ENCODE measurements at regions not wholly inside any gene's neighbourhood (a gene's known extent, or its start where the extent isn't known, plus 50 kb on each side); places are given as distances from the start of the nearest gene placed in this dataset.
"Not testable (repeated sequence)": the region's sequence is repeated elsewhere in the genome, so short reads cannot be mapped to it uniquely, and the experiment has no call there.

- no peak for DNase-seq (ENCODE audit: low read depth in 2 of 2)
Measured at GRCh38 chr3:104126463-104126862, 1240.2 kb upstream of the ALCAM start.

DNA sequence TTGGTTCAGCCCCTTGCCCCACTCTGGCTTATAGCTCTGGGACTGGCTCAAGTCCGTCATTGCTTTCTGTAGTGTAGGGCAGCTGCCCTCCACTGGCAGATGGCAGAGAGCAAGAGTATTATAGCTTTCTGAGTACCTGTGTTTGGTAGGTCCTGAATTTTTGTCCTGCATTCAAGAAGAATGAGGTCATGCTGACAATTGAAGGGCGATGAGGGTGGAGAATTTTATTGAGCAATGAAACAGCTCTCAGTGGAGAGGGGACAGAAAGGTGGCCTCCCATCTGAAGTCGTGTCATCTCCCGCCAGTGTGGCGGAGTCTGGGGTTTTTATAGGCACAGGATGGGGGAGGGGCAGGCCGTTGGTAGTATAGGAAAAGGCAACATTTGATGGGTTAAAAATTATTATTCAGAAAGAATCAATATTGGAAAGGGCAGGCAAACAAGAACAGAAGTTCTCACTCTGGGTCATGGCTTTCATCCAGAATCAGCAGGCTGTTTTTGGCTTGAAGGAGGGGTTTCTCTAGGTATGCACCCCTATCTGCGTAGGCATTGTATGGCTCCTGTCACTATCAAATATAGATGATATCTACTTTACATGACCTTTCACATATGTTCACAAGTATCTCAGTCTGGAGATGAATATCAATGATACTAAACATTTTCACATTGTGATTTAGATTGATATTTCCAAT lies 1239.7 kb upstream of the ALCAM start:
- no peak for DNase-seq (ENCODE audit: low read depth in 2 of 2)

GRCh38 chr3:104127830-104128229 lies 1238.9 kb upstream of the ALCAM start:
- DNase-seq (ENCODE audit: low read depth in 2 of 2): no peak

DNA sequence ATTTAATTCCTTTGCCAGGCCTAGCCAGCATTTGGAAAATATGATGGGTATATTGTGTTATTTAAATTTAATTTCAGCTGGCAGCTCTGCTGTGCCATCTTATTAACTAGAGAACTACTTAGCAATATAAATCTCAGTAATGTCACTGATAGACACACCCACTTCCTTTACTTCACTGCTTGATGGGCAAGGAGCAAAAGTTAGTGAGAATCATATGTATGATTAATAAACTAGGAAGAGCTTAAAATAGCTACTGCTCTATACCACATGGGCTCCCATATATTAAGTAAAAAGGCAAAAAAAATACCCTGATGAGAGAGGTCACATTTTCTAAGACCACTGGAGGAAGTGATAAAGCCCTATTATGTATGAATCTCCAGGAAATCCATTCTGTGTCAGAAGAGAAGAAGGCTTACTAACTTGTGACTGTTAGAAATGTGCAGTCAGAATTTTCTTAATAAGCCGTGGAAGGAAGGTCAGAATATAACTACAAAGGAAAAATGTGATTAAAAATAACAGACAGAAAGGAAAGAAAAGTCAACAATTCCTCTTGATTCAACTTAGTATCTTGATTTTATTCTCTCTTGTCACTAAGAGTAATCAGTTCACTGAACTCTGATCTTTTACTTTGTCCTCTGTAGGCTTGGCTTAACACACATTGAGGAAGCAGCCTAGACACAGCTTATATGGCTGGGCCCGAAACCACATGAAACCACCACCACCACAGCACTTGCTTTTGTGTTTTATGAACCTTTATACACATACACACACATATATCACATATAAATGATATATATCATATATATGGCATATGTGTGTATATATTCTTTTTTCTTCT lies 1233.9 kb upstream of the ALCAM start:
- no peak for DNase-seq (ENCODE audit: low read depth in 2 of 2)

DNA sequence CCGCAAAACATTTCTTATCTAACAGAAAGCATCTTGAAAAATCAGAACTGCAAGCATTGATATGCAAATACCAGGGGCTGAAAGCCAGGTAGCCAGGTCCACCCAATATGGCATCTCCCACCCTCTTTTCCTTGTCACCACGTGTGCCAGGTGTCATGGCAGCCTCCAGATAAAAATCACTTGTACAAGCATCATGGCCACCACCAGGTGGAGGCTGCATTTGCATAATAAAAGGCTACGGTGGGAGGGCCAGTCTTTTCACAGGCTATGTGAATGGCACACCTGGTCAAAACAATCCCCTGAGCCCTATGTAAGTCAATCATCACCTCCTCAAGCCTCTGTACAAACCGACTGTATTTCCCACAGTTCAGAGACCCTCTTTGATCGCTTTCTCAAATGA lies 1233.1 kb upstream of the ALCAM start:
- DNase-seq (ENCODE audit: low read depth in 2 of 2): no peak

DNA sequence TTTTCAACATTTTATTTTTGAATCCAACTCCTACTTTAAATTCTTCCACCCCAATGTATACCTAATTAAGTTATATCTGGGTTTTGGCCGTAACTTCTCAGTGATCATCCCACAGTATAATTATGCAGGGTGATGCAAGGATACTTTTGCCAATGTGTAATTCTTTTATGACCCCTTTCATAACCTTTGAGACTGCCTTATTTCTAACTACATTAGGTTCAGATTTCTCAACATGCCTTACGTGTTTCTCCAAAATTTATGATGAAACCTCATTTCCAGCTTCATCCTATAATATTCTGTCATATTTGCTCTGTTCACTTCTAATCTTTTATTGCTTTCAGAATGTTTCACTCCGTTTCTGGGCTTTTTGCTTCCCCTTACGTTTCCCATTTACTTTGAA lies 1229.6 kb upstream of the ALCAM start:
- DNase-seq (ENCODE audit: low read depth in 2 of 2): no peak

- no peak for DNase-seq (ENCODE audit: low read depth in 2 of 2)
Measured at GRCh38 chr3:104145164-104145563, 1221.5 kb upstream of the ALCAM start.

GRCh38 chr3:104149154-104149553 lies 1217.6 kb upstream of the ALCAM start:
- no peak for DNase-seq (ENCODE audit: low read depth in 2 of 2)

- no peak for DNase-seq (ENCODE audit: low read depth in 2 of 2)
Measured at GRCh38 chr3:104150724-104151123, 1216.0 kb upstream of the ALCAM start.

DNA sequence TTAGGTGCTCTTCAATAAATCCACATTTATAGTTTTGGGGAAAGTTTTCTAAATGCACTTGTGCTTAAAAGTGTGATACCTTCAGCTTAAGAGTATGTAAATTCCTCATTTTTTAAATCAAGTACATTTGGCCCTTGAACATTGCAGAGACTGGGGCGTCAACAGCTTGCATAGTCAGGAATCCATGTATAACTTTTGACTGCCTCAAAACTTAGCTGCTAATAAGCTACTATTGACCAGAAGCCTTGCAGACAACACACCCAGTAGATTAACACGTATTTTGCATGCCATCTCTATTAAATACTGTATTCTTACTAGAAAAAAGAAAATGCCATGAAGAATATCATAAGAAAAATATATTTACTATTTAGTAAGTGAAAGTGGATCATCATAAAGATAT lies 1211.8 kb upstream of the ALCAM start:
- no peak for DNase-seq (ENCODE audit: low read depth in 2 of 2)

DNA sequence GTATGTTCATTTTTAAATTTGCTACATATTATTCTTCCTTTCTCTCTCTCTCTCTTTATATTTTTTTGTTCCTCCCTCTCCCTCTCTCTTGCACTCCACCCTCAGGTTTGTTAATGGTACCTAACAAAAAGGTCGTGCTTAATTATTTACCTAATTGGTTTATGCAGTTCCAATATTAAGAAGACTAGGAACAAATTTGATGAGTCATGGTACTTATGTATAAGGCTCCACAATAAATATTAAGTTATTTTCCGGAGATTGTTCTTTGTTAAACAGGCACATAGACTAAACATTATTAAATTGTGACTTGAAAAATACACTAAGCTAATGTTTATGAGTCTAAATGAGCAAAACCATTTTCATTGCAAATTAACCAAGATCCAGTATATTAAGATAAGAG lies 1200.8 kb upstream of the ALCAM start:
- DNase-seq (ENCODE audit: low read depth in 2 of 2): no peak

DNA sequence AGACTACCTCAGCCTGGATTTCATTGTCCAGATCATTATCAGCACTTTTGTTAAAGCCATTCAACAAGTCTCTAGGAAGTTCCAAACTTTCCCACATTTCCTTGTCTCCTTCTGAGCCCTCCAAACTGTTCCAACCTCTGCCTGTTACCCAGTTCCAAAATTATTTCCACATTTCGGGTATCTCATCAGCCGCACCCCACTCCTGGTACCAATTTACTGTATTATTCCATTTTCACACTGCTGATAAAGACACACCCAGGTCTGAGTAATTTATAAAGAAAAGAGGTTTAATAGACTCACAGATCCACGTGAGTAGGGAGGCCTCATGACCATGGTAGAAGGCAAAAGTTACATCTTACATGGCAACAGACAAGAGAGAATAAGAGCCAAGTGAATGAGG lies 1198.3 kb upstream of the ALCAM start:
- DNase-seq (ENCODE audit: low read depth in 2 of 2): no peak

DNA sequence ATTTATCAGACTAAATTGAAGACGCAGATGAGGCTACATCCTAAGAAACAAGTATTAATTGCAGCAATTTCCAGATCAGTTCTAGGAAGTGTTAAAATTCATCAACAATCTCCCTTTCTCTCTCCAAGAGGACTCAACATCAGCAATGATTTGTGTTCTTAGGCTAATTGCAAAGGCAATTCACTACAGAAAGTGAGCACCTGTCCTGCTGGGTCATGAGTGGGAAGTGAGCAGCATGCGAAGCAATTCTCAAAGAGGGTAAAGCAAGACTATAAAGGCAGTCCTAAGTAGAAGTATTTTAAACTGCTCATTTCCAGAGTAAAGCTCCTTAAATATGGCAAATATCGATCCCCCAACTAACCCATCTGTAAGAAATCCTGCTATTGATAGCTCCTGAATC lies 1191.0 kb upstream of the ALCAM start:
- no peak for DNase-seq (ENCODE audit: low read depth in 2 of 2)

DNA sequence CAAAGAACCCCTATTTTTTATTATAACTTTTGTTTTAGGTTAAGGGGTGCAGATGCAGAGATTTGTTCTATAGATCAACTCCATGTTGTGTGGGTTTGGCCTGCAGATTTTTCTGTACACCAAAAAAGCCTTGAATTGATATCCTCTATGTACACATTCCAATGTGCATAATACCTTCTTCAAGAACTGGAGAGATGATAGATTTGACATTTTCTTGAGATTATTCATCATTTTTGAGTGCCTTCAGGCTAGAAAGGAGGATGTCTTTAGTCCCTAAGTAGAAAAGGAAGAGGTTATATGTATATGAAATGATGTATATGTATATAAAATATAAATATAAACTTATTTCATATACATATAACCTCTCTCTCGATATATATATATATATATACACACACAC lies 1190.0 kb upstream of the ALCAM start:
- DNase-seq (ENCODE audit: low read depth in 2 of 2): no peak

GRCh38 chr3:104178680-104179079 lies 1188.0 kb upstream of the ALCAM start:
- DNase-seq (ENCODE audit: low read depth in 2 of 2): no peak

DNA sequence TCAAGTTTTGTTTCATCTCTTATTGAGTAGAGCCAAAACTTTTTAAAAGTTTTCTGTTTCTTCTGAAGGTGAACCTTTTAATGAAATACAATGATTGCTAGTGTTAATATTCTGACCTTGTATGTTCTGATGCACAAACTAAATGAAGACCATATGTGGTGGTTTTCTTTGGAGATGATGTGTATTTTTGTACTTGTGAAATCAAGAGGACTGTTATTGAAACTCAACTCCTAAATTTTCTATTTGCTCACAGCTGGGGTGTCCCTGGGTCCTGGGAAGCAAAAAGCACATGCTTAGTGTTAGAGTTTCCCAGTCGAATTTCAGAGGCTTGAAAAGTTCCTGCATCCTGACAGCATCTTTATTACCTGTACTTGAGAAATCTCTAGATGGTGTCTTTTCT lies 1185.8 kb upstream of the ALCAM start:
- DNase-seq (ENCODE audit: low read depth in 2 of 2): no peak

GRCh38 chr3:104190681-104191080 lies 1176.0 kb upstream of the ALCAM start:
- no peak for DNase-seq (ENCODE audit: low read depth in 2 of 2)

DNA sequence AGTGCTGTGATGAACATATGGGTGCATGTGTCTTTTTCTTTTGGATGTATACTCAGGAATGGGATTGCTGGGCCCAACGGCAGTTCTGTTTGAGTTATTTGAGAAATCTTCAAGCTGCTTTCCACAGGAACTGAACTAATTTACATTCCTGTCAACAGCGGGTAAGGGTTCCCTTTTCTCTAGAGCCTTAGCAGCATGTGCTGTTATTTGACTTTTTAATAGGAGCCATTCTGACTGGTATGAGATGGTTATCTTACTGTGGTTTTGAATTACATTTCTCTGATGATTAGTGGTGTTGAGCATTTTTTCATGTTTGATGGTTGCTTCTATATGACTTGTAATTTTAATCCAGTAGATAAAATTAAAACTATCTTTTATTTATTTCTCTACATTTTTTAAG lies 1168.6 kb upstream of the ALCAM start:
- DNase-seq (ENCODE audit: low read depth in 2 of 2): peak; percentile 19 to 33

DNA sequence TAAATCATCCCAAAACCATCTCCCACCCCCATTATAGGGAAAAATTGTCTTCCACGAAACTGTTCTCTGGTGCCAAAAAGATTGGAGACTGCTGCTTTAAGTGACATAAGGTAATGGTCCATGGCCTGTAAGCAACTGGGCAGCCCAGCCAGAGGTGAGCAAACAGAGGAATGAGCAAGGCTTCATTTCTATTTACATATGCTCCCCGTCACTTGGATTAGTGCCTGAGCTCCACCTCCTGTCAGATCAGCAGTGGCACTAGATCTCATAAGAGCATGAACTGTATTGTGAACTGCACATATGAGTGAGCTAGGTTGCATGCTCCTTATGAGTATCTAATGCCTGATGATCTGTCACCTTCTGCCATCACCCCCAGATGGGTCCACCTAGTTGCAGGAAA lies 1159.8 kb upstream of the ALCAM start:
- DNase-seq (ENCODE audit: low read depth in 2 of 2): no peak

GRCh38 chr3:104214277-104214676 lies 1152.4 kb upstream of the ALCAM start:
- no peak for DNase-seq (ENCODE audit: low read depth in 2 of 2)

- no peak for DNase-seq (ENCODE audit: low read depth in 2 of 2)
Measured at GRCh38 chr3:104214937-104215336, 1151.8 kb upstream of the ALCAM start.

DNA sequence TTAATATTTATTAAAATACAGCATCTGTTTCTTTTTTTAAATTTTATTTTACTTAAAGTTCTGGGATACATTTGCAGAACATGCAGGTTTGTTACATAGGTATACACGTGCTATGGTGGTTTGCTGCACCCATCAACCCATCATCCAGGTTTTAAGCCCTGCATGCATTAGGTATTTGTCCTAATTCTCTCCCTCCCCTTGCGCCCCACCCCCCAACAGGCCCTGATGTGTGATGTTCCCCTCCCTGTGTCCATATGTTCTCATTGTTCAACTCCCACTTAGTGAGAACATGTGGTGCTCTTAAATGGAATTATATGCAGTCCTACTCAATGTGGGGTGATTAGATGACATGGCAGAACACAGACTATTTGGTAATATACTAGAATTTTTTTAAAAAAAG lies 1147.7 kb upstream of the ALCAM start:
- not testable (repeated sequence) for DNase-seq (ENCODE audit: low read depth in 2 of 2)

- no peak for DNase-seq (ENCODE audit: low read depth in 2 of 2)
Measured at GRCh38 chr3:104234442-104235194, 1132.1 kb upstream of the ALCAM start.

Measured in fibroblast of skin of left biceps (primary cell).